Memory B cell (primary cell): ENCODE measurements at regions not wholly inside any gene's neighbourhood (a gene's known extent, or its start where the extent isn't known, plus 50 kb on each side); places are given as distances from the start of the nearest gene placed in this dataset.
"Not testable (repeated sequence)": the region's sequence is repeated elsewhere in the genome, so short reads cannot be mapped to it uniquely, and the experiment has no call there.

ENCODE experiments used
- ATAC-seq: fragments of 150-1000 bp; cut with Tn5 transposase; 2 replicates; pipeline ENCODE4 v1.10.0; 2021; ENCODE audit warnings: low read depth, mild to moderate bottlenecking, moderate library complexity
- DNase-seq, 2 donors: peaks; one replicate each; pipeline ENCODE4 v3.0.0; 2022; ENCODE audit warnings: low spot score in 2 of 2
- H3K27ac Mint-ChIP-seq: one replicate; pipeline ENCODE4 v1.8.0; 2022; ENCODE audit warnings: mild to moderate bottlenecking, moderate library complexity, mixed read lengths
- H3K27me3 Mint-ChIP-seq: one replicate; pipeline ENCODE4 v1.8.0; 2022; ENCODE audit warnings: mixed read lengths
- H3K36me3 Mint-ChIP-seq: one replicate; pipeline ENCODE4 v1.8.0; 2022; ENCODE audit warnings: mild to moderate bottlenecking, mixed read lengths
- H3K4me1 Mint-ChIP-seq: one replicate; pipeline ENCODE4 v1.8.0; 2022; ENCODE audit warnings: mixed read lengths
- H3K4me3 Mint-ChIP-seq: one replicate; pipeline ENCODE4 v1.8.0; 2022; ENCODE audit warnings: mild to moderate bottlenecking, moderate library complexity, mixed read lengths
- H3K9me3 Mint-ChIP-seq: one replicate; pipeline ENCODE4 v1.8.0; 2022; ENCODE audit warnings: mixed read lengths

- no peak overlapping the region for H3K27ac Mint-ChIP-seq
- no peaks in the 10 kb centered on the region for H3K36me3 Mint-ChIP-seq
- H3K4me3 Mint-ChIP-seq: no peak overlapping the region
- ATAC-seq (no peak), DNase-seq (no peak)
- peaks cover 1% of the 10 kb centered on the region for H3K27me3 Mint-ChIP-seq
- H3K4me1 Mint-ChIP-seq: no peaks in the 10 kb centered on the region
- H3K9me3 Mint-ChIP-seq: no peaks in the 10 kb centered on the region
Measured at GRCh38 chr2:212737392-212738172, 199.0 kb upstream of the ERBB4 start.

GRCh38 chr2:212736385-212736726 lies 197.8 kb upstream of the ERBB4 start:
- no peaks in the 10 kb centered on the region for H3K4me1 Mint-ChIP-seq
- no peaks in the 10 kb centered on the region for H3K9me3 Mint-ChIP-seq
- H3K27ac Mint-ChIP-seq: no peak overlapping the region
- no peaks in the 10 kb centered on the region for H3K36me3 Mint-ChIP-seq
- H3K4me3 Mint-ChIP-seq: no peak overlapping the region
- DNase-seq (no peak), ATAC-seq (no peak)
- H3K27me3 Mint-ChIP-seq: peaks cover 1% of the 10 kb centered on the region

GRCh38 chr2:212733273-212733672 lies 194.7 kb upstream of the ERBB4 start:
- DNase-seq: no peak
- H3K9me3 Mint-ChIP-seq: no peaks in the 10 kb centered on the region
- H3K4me1 Mint-ChIP-seq: no peaks in the 10 kb centered on the region
- no peaks in the 10 kb centered on the region for H3K27me3 Mint-ChIP-seq
- no peak for ATAC-seq
- no peak overlapping the region for H3K27ac Mint-ChIP-seq
- H3K4me3 Mint-ChIP-seq: no peak overlapping the region
- H3K36me3 Mint-ChIP-seq: no peaks in the 10 kb centered on the region

- no peak for DNase-seq
- Mint-ChIP-seq H3K27me3 (no peaks in the 10 kb centered on the region), H3K36me3 (no peaks in the 10 kb centered on the region), H3K27ac (no peak overlapping the region), H3K9me3 (no peaks in the 10 kb centered on the region), H3K4me3 (no peak overlapping the region), H3K4me1 (no peaks in the 10 kb centered on the region)
- no peak for ATAC-seq
Measured at GRCh38 chr2:212732860-212733259, 194.3 kb upstream of the ERBB4 start.

- Mint-ChIP-seq H3K9me3 (no peaks in the 10 kb centered on the region), H3K27ac (no peak overlapping the region), H3K27me3 (no peaks in the 10 kb centered on the region), H3K4me3 (no peak overlapping the region), H3K4me1 (no peaks in the 10 kb centered on the region), H3K36me3 (no peaks in the 10 kb centered on the region)
- no peak for ATAC-seq
- DNase-seq: no peak
Measured at GRCh38 chr2:212730994-212731393, 192.4 kb upstream of the ERBB4 start.

- H3K27me3 Mint-ChIP-seq: no peaks in the 10 kb centered on the region
- H3K4me3 Mint-ChIP-seq: no peak overlapping the region
- ATAC-seq: no peak
- no peak overlapping the region for H3K27ac Mint-ChIP-seq
- H3K4me1 Mint-ChIP-seq: no peaks in the 10 kb centered on the region
- H3K36me3 Mint-ChIP-seq: no peaks in the 10 kb centered on the region
- no peak for DNase-seq
- H3K9me3 Mint-ChIP-seq: peaks cover 2% of the 10 kb centered on the region
Measured at GRCh38 chr2:212728717-212729116, 190.1 kb upstream of the ERBB4 start.

- Mint-ChIP-seq H3K4me1 (no peaks in the 10 kb centered on the region), H3K36me3 (no peaks in the 10 kb centered on the region), H3K27me3 (no peaks in the 10 kb centered on the region), H3K4me3 (no peak overlapping the region), H3K27ac (no peak overlapping the region), H3K9me3 (peaks cover 2% of the 10 kb centered on the region)
- ATAC-seq (no peak), DNase-seq (no peak)
Measured at GRCh38 chr2:212727751-212728150, 189.1 kb upstream of the ERBB4 start.

GRCh38 chr2:212726403-212726802 lies 187.8 kb upstream of the ERBB4 start:
- Mint-ChIP-seq H3K9me3 (peaks cover 4% of the 10 kb centered on the region), H3K27ac (no peak overlapping the region), H3K4me3 (no peak overlapping the region), H3K27me3 (no peaks in the 10 kb centered on the region), H3K36me3 (no peaks in the 10 kb centered on the region), H3K4me1 (no peaks in the 10 kb centered on the region)
- ATAC-seq (no peak), DNase-seq (no peak)

GRCh38 chr2:212725180-212725579 lies 186.6 kb upstream of the ERBB4 start:
- H3K9me3 Mint-ChIP-seq: peaks cover 4% of the 10 kb centered on the region
- H3K27ac Mint-ChIP-seq: no peak overlapping the region
- no peaks in the 10 kb centered on the region for H3K4me1 Mint-ChIP-seq
- H3K27me3 Mint-ChIP-seq: no peaks in the 10 kb centered on the region
- H3K4me3 Mint-ChIP-seq: no peak overlapping the region
- DNase-seq (no peak), ATAC-seq (no peak)
- no peaks in the 10 kb centered on the region for H3K36me3 Mint-ChIP-seq

GRCh38 chr2:212723226-212723625 lies 184.6 kb upstream of the ERBB4 start:
- Mint-ChIP-seq H3K27ac (no peak overlapping the region), H3K9me3 (peaks cover 4% of the 10 kb centered on the region), H3K4me1 (no peaks in the 10 kb centered on the region), H3K27me3 (no peaks in the 10 kb centered on the region), H3K4me3 (no peak overlapping the region), H3K36me3 (no peaks in the 10 kb centered on the region)
- DNase-seq (no peak), ATAC-seq (no peak)

GRCh38 chr2:212722046-212722445 lies 183.4 kb upstream of the ERBB4 start:
- H3K27ac Mint-ChIP-seq: no peak overlapping the region
- no peaks in the 10 kb centered on the region for H3K36me3 Mint-ChIP-seq
- H3K9me3 Mint-ChIP-seq: peaks cover 4% of the 10 kb centered on the region
- H3K4me3 Mint-ChIP-seq: no peak overlapping the region
- no peak for ATAC-seq
- no peak for DNase-seq
- H3K27me3 Mint-ChIP-seq: peaks cover 3% of the 10 kb centered on the region
- H3K4me1 Mint-ChIP-seq: no peaks in the 10 kb centered on the region

- Mint-ChIP-seq H3K4me3 (no peak overlapping the region), H3K36me3 (no peaks in the 10 kb centered on the region), H3K27ac (no peak overlapping the region), H3K4me1 (no peaks in the 10 kb centered on the region), H3K9me3 (peaks cover 4% of the 10 kb centered on the region), H3K27me3 (peaks cover 3% of the 10 kb centered on the region)
- DNase-seq (no peak), ATAC-seq (no peak)
Measured at GRCh38 chr2:212721026-212721451, 182.4 kb upstream of the ERBB4 start.

GRCh38 chr2:212715411-212715810 lies 176.8 kb upstream of the ERBB4 start:
- H3K27ac Mint-ChIP-seq, H3K4me1 Mint-ChIP-seq, H3K36me3 Mint-ChIP-seq, H3K27me3 Mint-ChIP-seq, H3K9me3 Mint-ChIP-seq, DNase-seq, ATAC-seq, H3K4me3 Mint-ChIP-seq: not testable (repeated sequence)

GRCh38 chr2:212713681-212714080 lies 175.1 kb upstream of the ERBB4 start:
- peaks cover 3% of the 10 kb centered on the region for H3K27me3 Mint-ChIP-seq
- H3K9me3 Mint-ChIP-seq: no peaks in the 10 kb centered on the region
- ATAC-seq (no peak), DNase-seq (no peak)
- H3K4me3 Mint-ChIP-seq: no peak overlapping the region
- H3K36me3 Mint-ChIP-seq: no peaks in the 10 kb centered on the region
- H3K27ac Mint-ChIP-seq: no peak overlapping the region
- no peaks in the 10 kb centered on the region for H3K4me1 Mint-ChIP-seq

GRCh38 chr2:212712991-212713390 lies 174.4 kb upstream of the ERBB4 start:
- H3K4me3 Mint-ChIP-seq: no peak overlapping the region
- no peak overlapping the region for H3K27ac Mint-ChIP-seq

More at GRCh38 chr2:212712991-212713390, 174.4 kb upstream of the ERBB4 start:
- DNase-seq (no peak), ATAC-seq (no peak)
- peaks cover 3% of the 10 kb centered on the region for H3K27me3 Mint-ChIP-seq
- no peaks in the 10 kb centered on the region for H3K4me1 Mint-ChIP-seq
- no peaks in the 10 kb centered on the region for H3K9me3 Mint-ChIP-seq
- H3K36me3 Mint-ChIP-seq: no peaks in the 10 kb centered on the region
